Mononuclear cell (primary cell): ENCODE measurements at regions not wholly inside any gene's neighbourhood (a gene's known extent, or its start where the extent isn't known, plus 50 kb on each side); places are given as distances from the start of the nearest gene placed in this dataset.
"Not testable (repeated sequence)": the region's sequence is repeated elsewhere in the genome, so short reads cannot be mapped to it uniquely, and the experiment has no call there.

Source experiments
- H3K27me3 ChIP-seq: 2 replicates; pipeline ENCODE4 v1.6.0; 2011; ENCODE audit warnings: low read length, control low read depth; ENCODE audit not compliant: insufficient read depth
- H3K4me1 ChIP-seq: 2 replicates; pipeline ENCODE4 v1.5.1; 2011; ENCODE audit warnings: mild to moderate bottlenecking, low read length, control low read depth; ENCODE audit not compliant: insufficient read depth
- H3K4me3 ChIP-seq: 2 replicates; pipeline ENCODE4 v1.5.1; 2011; ENCODE audit warnings: mild to moderate bottlenecking, low read length, moderate library complexity
- H3K9me3 ChIP-seq: 2 replicates; pipeline ENCODE4 v1.5.1; 2011; ENCODE audit warnings: low read depth, mild to moderate bottlenecking, control low read depth, low read length

DNA sequence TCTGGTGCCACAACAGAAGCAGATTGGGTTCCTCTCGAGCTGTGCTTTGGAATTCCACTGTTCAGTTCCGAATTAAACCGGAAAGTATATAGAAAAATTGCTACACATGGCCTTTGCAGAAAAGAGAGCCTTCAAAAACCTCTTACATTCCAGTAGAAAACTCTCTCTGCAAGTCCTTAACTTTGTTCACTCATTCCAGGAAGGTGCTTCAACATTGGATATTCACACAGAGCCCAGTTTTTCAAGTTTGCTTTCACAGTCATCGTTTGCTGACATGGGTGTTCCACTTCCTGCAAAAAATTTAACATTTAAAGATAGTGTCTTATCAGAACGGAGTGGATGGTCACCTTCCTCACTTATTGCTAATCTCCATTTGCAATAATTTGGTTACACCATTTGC is 93.7 kb downstream of the PPIAL4C start:
- not testable (repeated sequence) for H3K4me3 ChIP-seq, H3K4me1 ChIP-seq, H3K27me3 ChIP-seq, H3K9me3 ChIP-seq

DNA sequence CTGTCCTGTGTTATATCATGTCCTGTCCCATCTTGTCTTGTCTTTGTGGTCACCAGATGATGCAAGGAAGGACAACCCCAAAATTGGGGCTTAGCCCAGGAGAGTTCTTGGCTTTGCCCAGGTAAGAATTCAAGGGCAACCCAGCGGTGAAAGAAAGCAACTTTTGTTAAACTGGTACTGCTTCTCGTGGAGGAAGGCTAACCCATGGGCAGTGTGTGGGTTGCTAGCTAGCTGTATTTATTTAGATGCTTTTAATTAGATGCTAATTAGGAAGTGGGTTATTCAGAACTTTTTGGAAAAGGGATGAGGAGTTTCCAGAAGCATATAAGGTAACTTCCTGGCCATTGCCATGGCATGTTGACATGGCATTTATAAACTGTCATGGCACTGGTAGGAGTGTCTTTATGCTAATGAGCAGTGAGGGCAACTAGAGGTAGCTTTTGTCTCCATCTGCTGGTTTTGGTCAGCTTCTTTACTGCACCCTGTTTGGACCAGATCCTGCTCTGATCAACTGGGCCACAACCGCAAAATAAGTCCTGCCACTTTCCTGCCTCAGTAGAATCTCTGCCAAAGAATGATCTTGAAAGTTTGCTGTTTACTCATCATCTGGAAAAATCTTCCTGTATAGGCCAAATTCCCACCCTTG is 95.8 kb upstream of the FCGR1A start:
- H3K9me3 ChIP-seq, H3K4me3 ChIP-seq, H3K27me3 ChIP-seq, H3K4me1 ChIP-seq: not testable (repeated sequence)

- not testable (repeated sequence) for H3K4me1 ChIP-seq, H3K4me3 ChIP-seq, H3K27me3 ChIP-seq, H3K9me3 ChIP-seq
These were observed 91.1 kb upstream of the FCGR1A start for GRCh38 chr1:149691399-149691798.

- not testable (repeated sequence) for H3K27me3 ChIP-seq, H3K4me3 ChIP-seq, H3K9me3 ChIP-seq, H3K4me1 ChIP-seq
These were observed 89.5 kb upstream of the FCGR1A start for GRCh38 chr1:149692804-149693539.

GRCh38 chr1:149695066-149695465 is 87.4 kb upstream of the FCGR1A start:
- not testable (repeated sequence) for H3K27me3 ChIP-seq, H3K9me3 ChIP-seq, H3K4me3 ChIP-seq, H3K4me1 ChIP-seq

- H3K4me3 ChIP-seq, H3K27me3 ChIP-seq, H3K9me3 ChIP-seq, H3K4me1 ChIP-seq: not testable (repeated sequence)
These were observed 82.3 kb upstream of the FCGR1A start for GRCh38 chr1:149700220-149700619.

DNA sequence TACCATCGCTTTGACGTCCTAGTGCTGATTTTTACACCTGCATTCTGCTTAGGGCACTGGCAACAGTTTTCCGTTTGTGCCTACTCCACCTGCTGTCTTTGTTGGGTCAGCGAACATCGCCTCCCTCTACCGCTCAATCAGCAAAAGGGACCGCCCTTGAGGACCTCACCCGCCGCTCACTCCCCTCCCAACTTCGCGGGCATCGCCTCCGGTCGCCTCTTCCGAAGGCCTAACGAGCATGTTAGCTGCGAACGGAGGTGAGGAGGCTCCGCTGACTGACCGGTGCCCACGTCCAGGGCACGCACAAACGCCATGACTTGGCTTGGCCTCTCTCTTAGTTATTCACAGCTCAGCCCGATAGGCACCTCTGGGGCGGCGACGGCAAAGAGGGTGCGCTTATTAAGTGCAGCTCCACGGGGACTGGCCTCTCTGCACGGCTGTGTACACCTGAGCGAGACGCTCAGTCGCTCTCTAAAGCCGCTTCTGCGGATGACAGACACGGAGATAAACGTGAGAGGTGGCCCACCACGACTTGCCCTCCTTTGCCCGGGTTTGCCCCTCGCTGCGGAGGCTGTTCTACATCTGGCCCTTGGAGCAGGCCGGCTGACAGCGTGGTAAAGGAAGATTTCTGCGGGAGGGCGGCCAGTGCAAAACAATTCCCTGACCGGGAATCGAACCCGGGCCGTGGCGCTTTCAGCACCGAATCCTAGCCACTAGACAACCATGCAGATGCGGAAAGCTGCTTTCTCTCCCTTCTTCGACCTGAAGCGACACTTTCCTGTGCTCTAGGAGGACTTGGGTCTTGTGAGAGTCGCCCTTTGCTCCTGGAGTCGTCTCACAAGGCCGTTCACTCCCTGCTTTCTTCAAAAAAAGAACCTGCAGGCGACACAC is 81.6 kb upstream of the FCGR1A start:
- H3K9me3 ChIP-seq, H3K27me3 ChIP-seq, H3K4me3 ChIP-seq, H3K4me1 ChIP-seq: not testable (repeated sequence)

- H3K27me3 ChIP-seq, H3K4me3 ChIP-seq, H3K4me1 ChIP-seq, H3K9me3 ChIP-seq: not testable (repeated sequence)
These were observed 74.2 kb upstream of the FCGR1A start for GRCh38 chr1:149708192-149708853.

GRCh38 chr1:149711651-149712050 is 70.8 kb upstream of the FCGR1A start:
- not testable (repeated sequence) for H3K4me3 ChIP-seq, H3K27me3 ChIP-seq, H3K4me1 ChIP-seq, H3K9me3 ChIP-seq

- not testable (repeated sequence) for H3K4me3 ChIP-seq, H3K4me1 ChIP-seq, H3K27me3 ChIP-seq, H3K9me3 ChIP-seq
These were observed 70.2 kb upstream of the FCGR1A start for GRCh38 chr1:149712154-149712927.

- H3K4me1 ChIP-seq, H3K4me3 ChIP-seq, H3K27me3 ChIP-seq, H3K9me3 ChIP-seq: not testable (repeated sequence)
These were observed 69.0 kb upstream of the FCGR1A start for GRCh38 chr1:149713513-149713912.

DNA sequence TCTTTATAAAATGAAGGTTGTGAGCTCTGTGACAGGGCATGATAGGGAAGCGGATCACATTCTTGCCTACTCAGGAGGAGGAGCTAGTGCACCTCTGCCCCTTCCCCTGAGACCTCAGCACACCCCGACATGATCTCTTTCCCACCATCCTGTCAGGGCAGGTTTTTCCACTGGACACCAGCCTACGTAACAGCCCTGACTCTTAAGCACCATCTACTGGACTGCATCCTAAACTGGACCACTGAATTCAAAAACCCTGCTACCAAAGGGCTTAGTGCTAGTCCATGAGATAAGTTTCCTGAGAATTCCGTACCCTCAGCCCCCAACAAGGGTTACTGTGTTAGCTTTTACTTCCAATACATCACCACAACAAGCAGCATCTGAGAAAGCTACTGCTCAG is 68.5 kb upstream of the FCGR1A start:
- H3K4me1 ChIP-seq, H3K27me3 ChIP-seq, H3K9me3 ChIP-seq, H3K4me3 ChIP-seq: not testable (repeated sequence)

GRCh38 chr1:149724618-149725302 is 57.7 kb upstream of the FCGR1A start:
- H3K4me1 ChIP-seq, H3K9me3 ChIP-seq, H3K4me3 ChIP-seq, H3K27me3 ChIP-seq: not testable (repeated sequence)

DNA sequence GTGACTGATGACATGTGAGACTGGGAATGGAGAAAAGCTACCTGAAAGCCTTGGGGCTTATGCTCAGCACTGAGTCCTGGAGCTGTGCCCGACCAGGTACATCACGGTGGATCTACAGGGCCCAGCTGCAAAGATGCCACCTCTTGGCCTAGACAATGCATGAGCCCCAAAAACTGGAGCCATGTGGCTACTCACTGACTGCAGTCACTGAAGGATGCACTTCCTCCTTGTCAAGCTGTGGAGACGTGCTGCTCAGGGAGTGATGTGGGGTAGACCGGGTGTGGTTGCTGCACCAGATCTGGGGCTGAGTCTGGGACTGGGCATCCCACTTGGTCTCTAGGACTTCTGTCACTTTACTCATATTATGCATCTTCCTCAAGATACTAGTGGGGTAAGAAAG is 55.8 kb upstream of the FCGR1A start:
- H3K9me3 ChIP-seq, H3K27me3 ChIP-seq, H3K4me1 ChIP-seq, H3K4me3 ChIP-seq: not testable (repeated sequence)
